ENCODE measurements at regions not wholly inside any gene's neighbourhood (a gene's known extent, or its start where the extent isn't known, plus 50 kb on each side); places are given as distances from the start of the nearest gene placed in this dataset.

DNA sequence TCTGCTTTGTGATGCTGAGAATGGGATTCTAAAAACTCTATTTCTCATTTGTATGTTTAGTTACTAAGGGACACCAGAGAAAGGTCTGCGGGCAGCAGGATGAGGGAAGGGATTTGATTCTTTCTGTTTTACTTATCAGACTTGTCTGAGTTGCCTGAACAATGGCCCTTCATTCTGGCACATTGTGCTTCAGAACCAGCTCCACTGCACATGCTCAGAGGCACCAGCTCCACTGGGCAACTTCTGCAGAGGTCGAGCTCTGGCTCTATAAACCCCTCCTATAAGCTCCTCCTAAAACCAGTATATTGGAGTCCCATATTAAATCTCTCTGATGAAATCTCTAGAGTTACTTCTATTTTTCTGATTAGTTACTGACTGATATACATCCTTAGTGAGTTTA, 453.2 kb upstream of the CDIN1 start:
- TF ChIP-seq SUZ12 (IDR thresholded peaks at IDR 0.05; ENCODE audit: unreplicated experiment) (no peak), BACH1 (IDR thresholded peaks at IDR 0.05; ENCODE audit: borderline replicate concordance) (no peak), CHD2 (IDR thresholded peaks at IDR 0.05; ENCODE audit: borderline replicate concordance, low read depth, low read length) (no peak), FOS (IDR thresholded peaks at IDR 0.05; ENCODE audit: borderline replicate concordance, extremely low read depth, insufficient read length) (no peak), CBFB (IDR thresholded peaks at IDR 0.05; ENCODE audit: low read depth) (no peak), POLR2A (IDR thresholded peaks at IDR 0.05; ENCODE audit: low read depth, low read length) (no peak), NBN (IDR thresholded peaks at IDR 0.05) (no peak), MYC (IDR thresholded peaks at IDR 0.05; ENCODE audit: insufficient read depth, insufficient read length, insufficient replicate concordance, low read length, severe bottlenecking) (no peak), SRF (IDR thresholded peaks at IDR 0.05; ENCODE audit: low read depth in 2 of 2, low read length in 2 of 2) (no peak), ESRRA (IDR thresholded peaks at IDR 0.05; ENCODE audit: low read length) (no peak), SIX5 (IDR thresholded peaks at IDR 0.05; ENCODE audit: low read depth, low read length, severe bottlenecking) (no peak), MXI1 (IDR thresholded peaks at IDR 0.05; ENCODE audit: low read depth, low read length) (no peak)
- TF ChIP-seq, protein P1, sequence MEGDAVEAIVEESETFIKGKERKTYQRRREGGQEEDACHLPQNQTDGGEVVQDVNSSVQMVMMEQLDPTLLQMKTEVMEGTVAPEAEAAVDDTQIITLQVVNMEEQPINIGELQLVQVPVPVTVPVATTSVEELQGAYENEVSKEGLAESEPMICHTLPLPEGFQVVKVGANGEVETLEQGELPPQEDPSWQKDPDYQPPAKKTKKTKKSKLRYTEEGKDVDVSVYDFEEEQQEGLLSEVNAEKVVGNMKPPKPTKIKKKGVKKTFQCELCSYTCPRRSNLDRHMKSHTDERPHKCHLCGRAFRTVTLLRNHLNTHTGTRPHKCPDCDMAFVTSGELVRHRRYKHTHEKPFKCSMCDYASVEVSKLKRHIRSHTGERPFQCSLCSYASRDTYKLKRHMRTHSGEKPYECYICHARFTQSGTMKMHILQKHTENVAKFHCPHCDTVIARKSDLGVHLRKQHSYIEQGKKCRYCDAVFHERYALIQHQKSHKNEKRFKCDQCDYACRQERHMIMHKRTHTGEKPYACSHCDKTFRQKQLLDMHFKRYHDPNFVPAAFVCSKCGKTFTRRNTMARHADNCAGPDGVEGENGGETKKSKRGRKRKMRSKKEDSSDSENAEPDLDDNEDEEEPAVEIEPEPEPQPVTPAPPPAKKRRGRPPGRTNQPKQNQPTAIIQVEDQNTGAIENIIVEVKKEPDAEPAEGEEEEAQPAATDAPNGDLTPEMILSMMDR (IDR thresholded peaks at IDR 0.05 in 2 of 3, conservative IDR thresholded peaks at IDR 0.05 in 1 of 3; ENCODE audit: control insufficient read depth in 2 of 3, extremely low read depth in 1 of 3, insufficient read depth in 1 of 3, low read depth in 3 of 3, low read length in 3 of 3), result no peak
- TF ChIP-seq, protein P2, sequence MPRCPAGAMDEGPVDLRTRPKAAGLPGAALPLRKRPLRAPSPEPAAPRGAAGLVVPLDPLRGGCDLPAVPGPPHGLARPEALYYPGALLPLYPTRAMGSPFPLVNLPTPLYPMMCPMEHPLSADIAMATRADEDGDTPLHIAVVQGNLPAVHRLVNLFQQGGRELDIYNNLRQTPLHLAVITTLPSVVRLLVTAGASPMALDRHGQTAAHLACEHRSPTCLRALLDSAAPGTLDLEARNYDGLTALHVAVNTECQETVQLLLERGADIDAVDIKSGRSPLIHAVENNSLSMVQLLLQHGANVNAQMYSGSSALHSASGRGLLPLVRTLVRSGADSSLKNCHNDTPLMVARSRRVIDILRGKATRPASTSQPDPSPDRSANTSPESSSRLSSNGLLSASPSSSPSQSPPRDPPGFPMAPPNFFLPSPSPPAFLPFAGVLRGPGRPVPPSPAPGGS (IDR thresholded peaks at IDR 0.05; ENCODE audit: borderline replicate concordance, insufficient read depth, low read depth, low read length, poor library complexity, severe bottlenecking), result no peak

Measured in GM12878 (cell line).